ENCODE measurements at regions not wholly inside any gene's neighbourhood (a gene's known extent, or its start where the extent isn't known, plus 50 kb on each side); places are given as distances from the start of the nearest gene placed in this dataset.

GRCh38 chr5:158398360-158399201, 539.6 kb upstream of the CLINT1 start (continued):
- no peak for TF ChIP-seq ESRRA (IDR thresholded peaks at IDR 0.05; ENCODE audit: low read length)
- TF ChIP-seq BACH1 (IDR thresholded peaks at IDR 0.05; ENCODE audit: borderline replicate concordance): no peak
- TF ChIP-seq CHD1 (IDR thresholded peaks at IDR 0.05; ENCODE audit: low read depth, low read length): no peak
- no peak for TF ChIP-seq CREB1 (IDR thresholded peaks at IDR 0.05; ENCODE audit: low read depth)
- no peak for TF ChIP-seq HDAC2 (IDR thresholded peaks at IDR 0.05)
- TF ChIP-seq ELK1 (IDR thresholded peaks at IDR 0.05; ENCODE audit: low read depth, low read length): no peak
- peak; percentile 27 to 49; a peak in 2 of 4 replicates for TF ChIP-seq BHLHE40 (IDR thresholded peaks at IDR 0.05; ENCODE audit: borderline replicate concordance in 1 of 2, low read depth in 2 of 2, low read length in 1 of 2)
- no peak for TF ChIP-seq SMAD5 (IDR thresholded peaks at IDR 0.05; ENCODE audit: low read depth)
- TF ChIP-seq JUNB (IDR thresholded peaks at IDR 0.05): peak; percentile 19; the same call in 1 of the 2 replicates
- peak; percentile 46 to 63; a peak in 3 of 4 replicates for TF ChIP-seq IKZF2 (IDR thresholded peaks at IDR 0.05)
- TF ChIP-seq SIN3A (IDR thresholded peaks at IDR 0.05; ENCODE audit: low read depth, low read length): no peak
- TF ChIP-seq RELA (IDR thresholded peaks at IDR 0.05; ENCODE audit: borderline replicate concordance, partially characterized antibody): no peak
- TF ChIP-seq GABPA (IDR thresholded peaks at IDR 0.05; ENCODE audit: low read depth): no peak
- TF ChIP-seq FOXM1 (IDR thresholded peaks at IDR 0.05; ENCODE audit: low read depth, low read length): peak; percentile 66
- no peak for TF ChIP-seq SREBF1 (IDR thresholded peaks at IDR 0.05; ENCODE audit: low read length)
- TF ChIP-seq ASH2L (IDR thresholded peaks at IDR 0.05; ENCODE audit: borderline replicate concordance, low read depth): no peak
- peak; percentile 43; the same call in 1 of the 2 replicates for TF ChIP-seq EED (IDR thresholded peaks at IDR 0.05; ENCODE audit: low read depth)
- peak; percentile 47 for TF ChIP-seq BCL11A (IDR thresholded peaks at IDR 0.05; ENCODE audit: low read depth, low read length)
- no peak for TF ChIP-seq ZBTB4 (CRISPR knock-in tag; IDR thresholded peaks at IDR 0.05)
- peak; percentile 57; the same call in 1 of the 2 replicates for TF ChIP-seq ZBED1 (IDR thresholded peaks at IDR 0.05; ENCODE audit: borderline replicate concordance)
- no peak for TF ChIP-seq ZBTB40 (IDR thresholded peaks at IDR 0.05; ENCODE audit: borderline replicate concordance)
